T-helper 17 cell (primary cell): ENCODE measurements at regions not wholly inside any gene's neighbourhood (a gene's known extent, or its start where the extent isn't known, plus 50 kb on each side); places are given as distances from the start of the nearest gene placed in this dataset.
"Not testable (repeated sequence)": the region's sequence is repeated elsewhere in the genome, so short reads cannot be mapped to it uniquely, and the experiment has no call there.

Experiments used
- ATAC-seq: fragments of 150-1000 bp; cut with Tn5 transposase; 2 replicates; pipeline ENCODE4 v1.10.0; 2021; ENCODE audit warnings: mild to moderate bottlenecking, moderate library complexity
- DNase-seq, 3 donors: peaks; one replicate each; pipeline versions ENCODE4 v3.0.0 to v3.0.0-alpha.2; 2020 to 2021
- H3K9me3 ChIP-seq: one replicate; pipeline ENCODE4 v1.7.0; 2013; ENCODE audit warnings: low read length, mild to moderate bottlenecking; ENCODE audit not compliant: control insufficient read depth, poor library complexity, severe bottlenecking
- H3K27ac Mint-ChIP-seq: one replicate; pipeline ENCODE4 v1.8.0; 2022; ENCODE audit warnings: mild to moderate bottlenecking, moderate library complexity, mixed read lengths
- H3K27me3 Mint-ChIP-seq: one replicate; pipeline ENCODE4 v1.8.0; 2022; ENCODE audit warnings: mixed read lengths
- H3K36me3 Mint-ChIP-seq: one replicate; pipeline ENCODE4 v1.8.0; 2022; ENCODE audit warnings: low read depth, mixed read lengths
- H3K4me1 Mint-ChIP-seq: one replicate; pipeline ENCODE4 v1.8.0; 2022; ENCODE audit warnings: mild to moderate bottlenecking, mixed read lengths
- H3K4me3 Mint-ChIP-seq: one replicate; pipeline ENCODE4 v1.8.0; 2022; ENCODE audit warnings: mild to moderate bottlenecking, moderate library complexity, mixed read lengths

DNA sequence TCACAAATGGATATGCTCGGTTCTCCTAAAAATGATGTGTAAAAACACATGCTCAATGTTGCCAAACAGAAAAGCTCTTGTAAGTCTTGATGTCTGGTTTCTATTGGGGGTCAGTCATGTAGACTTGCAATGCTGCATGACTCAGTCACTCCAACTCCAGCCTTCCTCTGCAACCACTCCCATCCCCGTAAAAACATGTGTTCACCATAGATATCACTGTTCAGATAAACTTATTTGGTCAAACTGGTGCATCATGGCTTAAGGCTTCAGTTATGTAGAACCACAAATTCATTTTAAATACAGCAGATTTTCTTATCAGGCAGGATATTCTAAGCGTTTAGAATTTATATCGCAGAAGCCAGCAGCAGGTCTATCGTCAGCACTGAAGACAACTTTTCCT lies 298.4 kb upstream of the LUZP2 start:
- Mint-ChIP-seq H3K36me3 (no peaks in the 10 kb centered on the region), H3K27ac (no peak overlapping the region), H3K4me1 (no peaks in the 10 kb centered on the region), H3K4me3 (no peak overlapping the region), H3K27me3 (no peaks in the 10 kb centered on the region)
- DNase-seq (no peak), ATAC-seq (no peak)
- no peaks in the 10 kb centered on the region for H3K9me3 ChIP-seq

DNA sequence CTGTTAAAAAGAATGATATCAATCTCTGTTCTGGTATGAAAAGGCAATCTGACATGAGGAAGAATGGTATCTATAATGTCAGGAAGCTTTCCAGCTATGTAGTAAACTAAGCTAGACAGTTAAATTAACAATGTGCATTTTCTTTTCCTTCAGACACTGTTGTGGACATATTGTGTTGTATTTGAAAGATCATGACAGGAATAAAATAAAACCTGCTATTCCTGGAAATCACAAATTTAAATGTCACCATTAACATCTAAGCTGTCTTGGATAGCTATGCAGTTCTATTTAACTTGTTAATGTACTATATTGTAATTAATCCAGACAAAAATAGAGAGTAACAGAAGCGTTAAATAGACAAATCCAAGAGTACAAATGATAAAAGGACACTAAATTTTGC lies 297.4 kb upstream of the LUZP2 start:
- Mint-ChIP-seq H3K4me1 (no peaks in the 10 kb centered on the region), H3K4me3 (no peak overlapping the region), H3K27ac (no peak overlapping the region), H3K36me3 (no peaks in the 10 kb centered on the region), H3K27me3 (no peaks in the 10 kb centered on the region)
- no peak for DNase-seq
- H3K9me3 ChIP-seq, result no peaks in the 10 kb centered on the region
- ATAC-seq, result no peak

- no peaks in the 10 kb centered on the region for H3K9me3 ChIP-seq
- no peak overlapping the region for H3K27ac Mint-ChIP-seq
- H3K36me3 Mint-ChIP-seq, result no peaks in the 10 kb centered on the region
- no peaks in the 10 kb centered on the region for H3K4me1 Mint-ChIP-seq
- no peak for ATAC-seq
- DNase-seq, result no peak
- H3K4me3 Mint-ChIP-seq, result no peak overlapping the region
- H3K27me3 Mint-ChIP-seq, result no peaks in the 10 kb centered on the region
These were observed 290.8 kb upstream of the LUZP2 start for GRCh38 chr11:24206030-24206429.

- no peaks in the 10 kb centered on the region for H3K9me3 ChIP-seq
- DNase-seq (no peak), ATAC-seq (no peak)
- Mint-ChIP-seq H3K27ac (no peak overlapping the region), H3K4me1 (no peaks in the 10 kb centered on the region), H3K4me3 (no peak overlapping the region), H3K27me3 (no peaks in the 10 kb centered on the region), H3K36me3 (no peaks in the 10 kb centered on the region)
These were observed 290.3 kb upstream of the LUZP2 start for GRCh38 chr11:24206511-24206910.

- Mint-ChIP-seq H3K36me3 (no peaks in the 10 kb centered on the region), H3K4me3 (no peak overlapping the region), H3K27ac (no peak overlapping the region), H3K27me3 (no peaks in the 10 kb centered on the region), H3K4me1 (no peaks in the 10 kb centered on the region)
- H3K9me3 ChIP-seq, result no peaks in the 10 kb centered on the region
- no peak for ATAC-seq
- DNase-seq, result no peak
These were observed 280.4 kb upstream of the LUZP2 start for GRCh38 chr11:24216488-24216887.

GRCh38 chr11:24217319-24217718 lies 279.5 kb upstream of the LUZP2 start:
- not testable (repeated sequence) for H3K36me3 Mint-ChIP-seq, DNase-seq, H3K27me3 Mint-ChIP-seq, H3K27ac Mint-ChIP-seq, H3K9me3 ChIP-seq, H3K4me3 Mint-ChIP-seq, ATAC-seq, H3K4me1 Mint-ChIP-seq

DNA sequence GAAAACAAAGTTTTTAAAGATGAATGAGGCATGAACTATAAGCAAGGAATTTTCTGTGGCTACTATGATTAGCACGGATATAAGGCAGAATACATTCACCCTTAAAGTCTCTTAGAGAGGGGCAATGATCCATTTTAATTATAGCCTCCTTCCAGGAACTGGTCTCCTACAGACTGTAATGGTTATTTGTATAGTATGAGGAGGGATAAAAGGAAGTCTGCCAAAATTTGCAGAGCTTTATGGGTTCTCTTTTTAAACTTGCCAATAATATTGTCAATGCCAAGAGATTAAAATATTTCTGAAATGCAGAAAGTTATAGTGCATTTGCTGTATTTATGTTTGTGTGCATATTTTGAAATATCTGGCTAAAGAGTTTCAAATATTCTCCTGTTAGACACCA lies 271.4 kb upstream of the LUZP2 start:
- no peak for ATAC-seq
- H3K4me1 Mint-ChIP-seq, result no peaks in the 10 kb centered on the region

GRCh38 chr11:24226606-24227005 lies 270.2 kb upstream of the LUZP2 start:
- Mint-ChIP-seq H3K4me3 (no peak overlapping the region), H3K36me3 (no peaks in the 10 kb centered on the region), H3K27ac (no peak overlapping the region)

More for the DNA sequence above, 271.4 kb upstream of the LUZP2 start:
- Mint-ChIP-seq H3K27ac (no peak overlapping the region), H3K36me3 (no peaks in the 10 kb centered on the region), H3K4me3 (no peak overlapping the region), H3K27me3 (no peaks in the 10 kb centered on the region)
- DNase-seq, result no peak
- H3K9me3 ChIP-seq, result no peaks in the 10 kb centered on the region

GRCh38 chr11:24233041-24233440 lies 263.8 kb upstream of the LUZP2 start:
- Mint-ChIP-seq H3K36me3 (no peaks in the 10 kb centered on the region), H3K27ac (no peak overlapping the region), H3K27me3 (no peaks in the 10 kb centered on the region), H3K4me1 (no peaks in the 10 kb centered on the region), H3K4me3 (no peak overlapping the region)
- ATAC-seq, result no peak
- DNase-seq, result no peak
- H3K9me3 ChIP-seq, result no peaks in the 10 kb centered on the region

More at GRCh38 chr11:24226606-24227005, 270.2 kb upstream of the LUZP2 start:
- ATAC-seq (no peak), DNase-seq (no peak)
- no peaks in the 10 kb centered on the region for H3K27me3 Mint-ChIP-seq
- H3K4me1 Mint-ChIP-seq, result no peaks in the 10 kb centered on the region
- H3K9me3 ChIP-seq, result no peaks in the 10 kb centered on the region

- no peak for ATAC-seq
- H3K27me3 Mint-ChIP-seq, result no peaks in the 10 kb centered on the region
These were observed 261.9 kb upstream of the LUZP2 start for GRCh38 chr11:24234822-24235508.

GRCh38 chr11:24238771-24239645 lies 257.8 kb upstream of the LUZP2 start:
- no peak for ATAC-seq
- no peak for DNase-seq
- H3K27ac Mint-ChIP-seq, result no peak overlapping the region
- no peaks in the 10 kb centered on the region for H3K36me3 Mint-ChIP-seq
- no peak overlapping the region for H3K4me3 Mint-ChIP-seq
- H3K27me3 Mint-ChIP-seq, result no peaks in the 10 kb centered on the region
- H3K9me3 ChIP-seq, result no peaks in the 10 kb centered on the region
- H3K4me1 Mint-ChIP-seq, result no peaks in the 10 kb centered on the region

More at GRCh38 chr11:24234822-24235508, 261.9 kb upstream of the LUZP2 start:
- no peaks in the 10 kb centered on the region for H3K36me3 Mint-ChIP-seq
- no peak for DNase-seq
- H3K4me3 Mint-ChIP-seq, result no peak overlapping the region
- no peaks in the 10 kb centered on the region for H3K9me3 ChIP-seq
- no peaks in the 10 kb centered on the region for H3K4me1 Mint-ChIP-seq
- no peak overlapping the region for H3K27ac Mint-ChIP-seq

GRCh38 chr11:24239930-24240329 lies 256.9 kb upstream of the LUZP2 start:
- H3K27ac Mint-ChIP-seq, result no peak overlapping the region
- DNase-seq (no peak), ATAC-seq (no peak)
- no peak overlapping the region for H3K4me3 Mint-ChIP-seq
- no peaks in the 10 kb centered on the region for H3K27me3 Mint-ChIP-seq
- H3K4me1 Mint-ChIP-seq, result no peaks in the 10 kb centered on the region
- H3K36me3 Mint-ChIP-seq, result no peaks in the 10 kb centered on the region
- no peaks in the 10 kb centered on the region for H3K9me3 ChIP-seq

DNA sequence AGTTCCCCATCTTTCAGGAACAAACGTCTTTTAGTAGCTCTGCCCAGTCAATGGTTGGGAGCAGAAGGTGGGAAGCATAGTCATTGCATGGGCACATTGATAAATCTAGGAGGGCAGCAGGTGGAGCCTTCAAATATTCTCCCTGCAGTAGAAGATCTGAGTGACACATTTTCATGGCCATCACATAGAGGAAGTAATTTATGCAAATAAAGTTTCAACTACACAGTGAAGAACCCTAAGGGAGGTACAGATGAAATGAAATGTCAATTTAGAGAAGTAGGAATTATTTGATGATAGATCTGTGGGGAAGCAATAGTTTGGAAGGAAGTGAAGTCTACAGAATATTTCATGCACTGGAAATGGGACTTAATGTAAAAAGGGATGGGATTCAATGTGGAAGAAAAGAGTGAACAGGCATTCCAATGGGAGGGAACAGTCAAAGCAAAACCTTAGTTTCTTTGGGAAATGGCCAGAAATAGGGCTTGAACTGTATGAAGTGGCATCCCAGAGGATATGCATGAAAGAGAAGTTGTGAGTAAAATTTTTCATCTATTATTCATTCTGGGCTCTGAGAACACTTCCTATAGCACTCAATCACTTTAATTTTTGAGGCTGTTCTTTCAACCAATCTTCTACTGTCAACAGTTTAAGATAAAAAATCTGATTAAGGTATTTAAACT lies 256.2 kb upstream of the LUZP2 start:
- no peak overlapping the region for H3K27ac Mint-ChIP-seq
- no peak for DNase-seq
- H3K4me3 Mint-ChIP-seq, result no peak overlapping the region
- no peaks in the 10 kb centered on the region for H3K36me3 Mint-ChIP-seq
- no peak for ATAC-seq
- H3K27me3 Mint-ChIP-seq, result no peaks in the 10 kb centered on the region
- no peaks in the 10 kb centered on the region for H3K9me3 ChIP-seq
- no peaks in the 10 kb centered on the region for H3K4me1 Mint-ChIP-seq
